ENCODE measurements at regions not wholly inside any gene's neighbourhood (a gene's known extent, or its start where the extent isn't known, plus 50 kb on each side); places are given as distances from the start of the nearest gene placed in this dataset.

DNA sequence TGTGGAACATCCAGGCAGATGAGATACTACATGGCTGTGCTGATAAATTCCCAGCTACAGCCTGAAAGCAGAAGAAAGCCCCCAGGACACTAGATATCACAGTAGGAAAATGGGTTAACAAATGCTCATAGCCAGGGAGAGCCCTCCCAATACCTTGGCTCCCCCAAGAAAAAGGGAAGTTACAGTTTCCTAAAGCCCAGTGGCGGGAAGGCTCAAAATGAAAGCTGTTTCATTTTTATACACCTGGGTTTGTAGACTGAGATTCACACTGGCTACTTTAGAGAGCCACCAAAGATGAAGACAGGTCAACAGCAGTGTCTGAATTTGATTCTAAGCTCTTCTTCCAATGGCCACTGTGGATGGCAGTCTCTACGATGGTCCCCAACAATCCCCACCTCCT lies 55.0 kb upstream of the TOPAZ1 start:
- Mint-ChIP-seq H3K36me3 (ENCODE audit: low read depth) (no peaks in the 10 kb centered on the region), H3K9me3 (peaks cover 3% of the 10 kb centered on the region), H3K27ac (no peak overlapping the region), H3K27me3 (peaks cover 21% of the 10 kb centered on the region), H3K4me3 (no peak overlapping the region), H3K4me1 (no peaks in the 10 kb centered on the region)
- DNase-seq, result no peak
- CTCF ChIA-PET, result interaction anchor here (1.4 kb wide), 1 partner anchor 12 kb away, joined by 4 read pairs; no protein-coding TSS in a partner anchor
- POLR2A ChIA-PET, result no interaction called here

Small RNA genes lying in the stretch of these regions (microRNA-seq; reads per million reads assigned to microRNA genes)
- 1.3 reads per million for gene MIR138-1 (ENCODE audit: borderline microRNAs expressed, borderline replicate concordance)
